BJ (cell line): ENCODE measurements at regions not wholly inside any gene's neighbourhood (a gene's known extent, or its start where the extent isn't known, plus 50 kb on each side); places are given as distances from the start of the nearest gene placed in this dataset.

Experiments
- CTCF ChIA-PET: fragments of 350-600 bp; formaldehyde crosslinking; extraction: SDS; loops from one replicate; lab custom pipeline; 2021; ENCODE audit warnings: antibody characterized with exemption, inconsistent platforms; lab: Yijun Ruan, JAX
- POLR2A ChIA-PET: fragments of 300-600 bp; sonication (Branson Sonifier 250); formaldehyde crosslinking; extraction: SDS; loops from one replicate; lab custom pipeline; 2021; ENCODE audit warnings: antibody characterized with exemption; lab: Charles Lee
- DNase-seq: peaks from one replicate; pipeline ENCODE4 v3.0.0-alpha.2; 2011; ENCODE audit warnings: low read depth
- H3K27me3 ChIP-seq: 2 replicates; pipeline ENCODE4 v1.6.0; 2011; ENCODE audit warnings: low read length; ENCODE audit not compliant: control insufficient read depth, insufficient read depth
- H3K36me3 ChIP-seq: 2 replicates; pipeline ENCODE4 v1.5.1; 2011; ENCODE audit warnings: low read length; ENCODE audit not compliant: control insufficient read depth, insufficient read depth
- H3K4me3 ChIP-seq: 2 replicates; pipeline ENCODE4 v1.5.1; 2011; ENCODE audit warnings: low read depth, mild to moderate bottlenecking, control low read depth, low read length
- TF ChIP-seq, protein P1 (sequence below): IDR thresholded peaks from 2 replicates; pipeline ENCODE4 v1.5.1; 2011; ENCODE audit warnings: low read depth, mild to moderate bottlenecking, control low read depth, inconsistent platforms, low read length, moderate library complexity; ENCODE audit not compliant: insufficient read depth

DNA sequence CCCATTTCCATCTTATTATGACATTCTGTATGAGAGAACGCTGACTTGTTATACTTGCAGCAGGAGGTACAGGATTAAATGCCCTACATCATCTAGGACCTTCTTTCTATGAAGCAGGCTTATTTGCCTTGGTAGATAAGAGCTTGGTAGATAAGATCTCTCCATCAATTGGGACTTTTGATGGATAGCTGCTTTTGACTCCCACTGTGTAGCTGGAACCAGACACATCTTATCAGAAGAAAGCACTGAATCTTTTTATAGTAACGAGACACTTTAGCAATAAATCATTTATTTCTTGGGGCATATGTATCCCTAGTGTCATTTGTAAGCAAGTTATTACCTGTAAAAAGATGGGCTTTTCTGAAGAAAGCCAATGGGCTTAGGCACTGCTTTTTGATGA is 613.9 kb downstream of the TECRL start:
- DNase-seq = no peak
- H3K36me3 ChIP-seq = no peaks in the 10 kb centered on the region
- H3K27me3 ChIP-seq = no peaks in the 10 kb centered on the region
- TF ChIP-seq, protein P1, sequence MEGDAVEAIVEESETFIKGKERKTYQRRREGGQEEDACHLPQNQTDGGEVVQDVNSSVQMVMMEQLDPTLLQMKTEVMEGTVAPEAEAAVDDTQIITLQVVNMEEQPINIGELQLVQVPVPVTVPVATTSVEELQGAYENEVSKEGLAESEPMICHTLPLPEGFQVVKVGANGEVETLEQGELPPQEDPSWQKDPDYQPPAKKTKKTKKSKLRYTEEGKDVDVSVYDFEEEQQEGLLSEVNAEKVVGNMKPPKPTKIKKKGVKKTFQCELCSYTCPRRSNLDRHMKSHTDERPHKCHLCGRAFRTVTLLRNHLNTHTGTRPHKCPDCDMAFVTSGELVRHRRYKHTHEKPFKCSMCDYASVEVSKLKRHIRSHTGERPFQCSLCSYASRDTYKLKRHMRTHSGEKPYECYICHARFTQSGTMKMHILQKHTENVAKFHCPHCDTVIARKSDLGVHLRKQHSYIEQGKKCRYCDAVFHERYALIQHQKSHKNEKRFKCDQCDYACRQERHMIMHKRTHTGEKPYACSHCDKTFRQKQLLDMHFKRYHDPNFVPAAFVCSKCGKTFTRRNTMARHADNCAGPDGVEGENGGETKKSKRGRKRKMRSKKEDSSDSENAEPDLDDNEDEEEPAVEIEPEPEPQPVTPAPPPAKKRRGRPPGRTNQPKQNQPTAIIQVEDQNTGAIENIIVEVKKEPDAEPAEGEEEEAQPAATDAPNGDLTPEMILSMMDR = no peak
- H3K4me3 ChIP-seq = no peak overlapping the region
- CTCF ChIA-PET = no interaction called here
- POLR2A ChIA-PET = no interaction called here

DNA sequence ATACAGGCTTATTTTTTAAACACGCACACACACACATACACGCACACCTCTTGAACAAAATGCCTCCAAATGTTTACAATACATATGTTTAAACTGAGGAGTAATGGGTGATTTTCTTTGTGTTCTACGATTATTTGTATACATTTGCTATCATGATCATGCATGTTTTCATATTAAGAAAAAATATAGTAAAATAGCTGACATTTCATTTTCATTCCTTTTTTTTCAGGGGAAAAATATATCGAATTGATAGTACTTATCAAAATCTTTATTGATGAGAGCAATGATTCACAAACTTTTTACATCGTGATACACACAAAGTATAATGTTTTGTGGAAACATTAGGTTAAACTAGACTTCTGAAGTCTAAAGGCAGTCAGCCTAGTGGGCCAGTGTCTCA is 618.9 kb downstream of the TECRL start:
- TF ChIP-seq, protein P1 = no peak
- ChIA-PET CTCF (no interaction called here), POLR2A (no interaction called here)
- no peaks in the 10 kb centered on the region for H3K27me3 ChIP-seq
- H3K36me3 ChIP-seq = no peaks in the 10 kb centered on the region
- no peak overlapping the region for H3K4me3 ChIP-seq
- no peak for DNase-seq

DNA sequence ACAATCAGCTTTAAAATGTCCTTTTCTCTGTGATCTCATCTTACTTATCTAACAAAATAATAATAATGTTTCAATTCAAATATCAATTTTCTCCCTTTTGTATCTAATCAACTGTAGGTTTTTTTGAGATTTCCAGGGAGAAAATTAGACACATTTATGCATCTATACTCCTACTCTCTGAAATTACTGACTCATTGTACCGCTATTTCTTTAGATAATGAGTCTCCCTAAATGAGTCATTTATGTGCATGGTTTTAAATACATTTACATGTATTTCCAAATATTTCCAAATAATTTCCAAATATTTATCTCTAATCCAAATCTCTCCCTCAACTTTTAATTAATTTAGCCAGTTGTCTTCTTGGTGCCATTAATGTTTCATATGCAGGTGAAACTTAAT is 621.0 kb downstream of the TECRL start:
- POLR2A ChIA-PET = no interaction called here
- CTCF ChIA-PET = no interaction called here
- no peak for DNase-seq
- Histone ChIP-seq H3K4me3 (no peak overlapping the region), H3K36me3 (no peaks in the 10 kb centered on the region), H3K27me3 (no peaks in the 10 kb centered on the region)
- TF ChIP-seq, protein P1 = no peak

DNA sequence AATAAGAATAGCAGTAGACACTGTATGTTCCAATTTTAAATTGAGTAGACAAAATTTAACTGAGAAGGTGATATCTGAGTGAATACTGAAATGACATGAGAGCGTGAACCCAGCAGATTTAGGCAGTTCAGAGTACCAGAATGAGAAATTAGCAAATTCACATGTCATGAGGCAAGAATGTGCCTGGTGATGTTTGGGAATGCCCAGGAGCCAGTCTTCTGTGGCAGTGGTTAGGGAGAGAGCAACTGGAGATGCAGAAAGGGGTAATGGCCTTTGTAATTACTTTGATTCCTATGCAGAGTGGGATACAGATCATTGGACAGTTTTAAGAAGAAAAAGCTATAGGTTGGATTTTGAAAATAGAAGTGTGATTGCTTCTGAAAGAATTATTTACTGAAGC is 621.9 kb downstream of the TECRL start:
- Histone ChIP-seq H3K4me3 (no peak overlapping the region), H3K27me3 (no peaks in the 10 kb centered on the region), H3K36me3 (no peaks in the 10 kb centered on the region)
- POLR2A ChIA-PET = no interaction called here
- no peak for DNase-seq
- CTCF ChIA-PET = no interaction called here
- TF ChIP-seq, protein P1 = no peak

DNA sequence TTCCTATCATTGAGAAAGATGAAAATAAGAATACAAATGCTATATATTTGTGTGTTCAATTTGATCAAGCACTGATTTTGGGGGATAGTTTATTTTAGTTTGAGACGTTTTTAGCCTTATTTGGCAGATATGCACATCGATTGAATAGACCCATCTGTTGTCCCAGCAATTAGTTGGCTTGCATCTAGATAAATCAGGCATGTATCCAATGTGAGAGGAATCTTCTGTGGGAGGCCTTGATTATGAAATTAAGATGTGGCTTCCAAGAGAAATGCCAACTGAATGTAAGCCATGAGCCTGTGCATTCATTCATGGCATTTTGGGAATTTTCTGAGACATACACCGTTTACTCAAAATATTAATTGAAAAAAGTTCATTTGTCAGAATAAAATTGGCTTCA is 623.1 kb downstream of the TECRL start:
- no peak for DNase-seq
- TF ChIP-seq, protein P1 = no peak
- Histone ChIP-seq H3K4me3 (no peak overlapping the region), H3K27me3 (no peaks in the 10 kb centered on the region), H3K36me3 (no peaks in the 10 kb centered on the region)
- CTCF ChIA-PET = no interaction called here
- POLR2A ChIA-PET = no interaction called here
